HL-60 (cell line): ENCODE measurements at regions not wholly inside any gene's neighbourhood (a gene's known extent, or its start where the extent isn't known, plus 50 kb on each side); places are given as distances from the start of the nearest gene placed in this dataset.

Source experiments
- DNase-seq, 2 experiments: peaks; one replicate each; pipeline ENCODE4 v3.0.0-alpha.2; 2010 to 2020; ENCODE audit warnings: low read depth in 1 of 2, low spot score in 1 of 2
- H3K27ac ChIP-seq: fragments of 250-450 bp; sonication (Bioruptor Pico); replicated peaks from 2 replicates; pipeline ENCODE4 v1.5.1; 2020; ENCODE audit warnings: mild to moderate bottlenecking, moderate library complexity
- H3K27me3 ChIP-seq: fragments of 250-450 bp; sonication (Bioruptor Pico); 2 replicates; pipeline ENCODE4 v1.5.1; 2021; ENCODE audit warnings: mild to moderate bottlenecking, moderate library complexity; ENCODE audit not compliant: insufficient read depth, poor library complexity, severe bottlenecking
- H3K4me3 ChIP-seq: replicated peaks from 2 replicates; pipeline ENCODE4 v1.5.1; 2011; ENCODE audit warnings: mild to moderate bottlenecking, control low read depth, low read length; ENCODE audit not compliant: insufficient read depth
- GABPA ChIP-seq: IDR thresholded peaks from 2 replicates; pipeline ENCODE4 v1.6.1; 2012; ENCODE audit warnings: low read depth
- POLR2AphosphoS5 ChIP-seq: IDR thresholded peaks from 2 replicates; pipeline ENCODE4 v1.6.1; 2012; ENCODE audit warnings: low read depth
- SPI1 ChIP-seq: IDR thresholded peaks from 2 replicates; pipeline ENCODE4 v1.6.1; 2012; ENCODE audit warnings: low read depth, mild to moderate bottlenecking, borderline replicate concordance
- TF ChIP-seq, protein P1 (sequence below): IDR thresholded peaks from one replicate; pipeline ENCODE4 v1.5.1; 2011; ENCODE audit warnings: low read length, control low read depth, inconsistent platforms; ENCODE audit not compliant: insufficient read depth
- TF ChIP-seq, protein P2 (sequence below): IDR thresholded peaks from 2 replicates; pipeline ENCODE4 v1.6.1; 2012; ENCODE audit warnings: low read depth; ENCODE audit not compliant: insufficient replicate concordance

DNA sequence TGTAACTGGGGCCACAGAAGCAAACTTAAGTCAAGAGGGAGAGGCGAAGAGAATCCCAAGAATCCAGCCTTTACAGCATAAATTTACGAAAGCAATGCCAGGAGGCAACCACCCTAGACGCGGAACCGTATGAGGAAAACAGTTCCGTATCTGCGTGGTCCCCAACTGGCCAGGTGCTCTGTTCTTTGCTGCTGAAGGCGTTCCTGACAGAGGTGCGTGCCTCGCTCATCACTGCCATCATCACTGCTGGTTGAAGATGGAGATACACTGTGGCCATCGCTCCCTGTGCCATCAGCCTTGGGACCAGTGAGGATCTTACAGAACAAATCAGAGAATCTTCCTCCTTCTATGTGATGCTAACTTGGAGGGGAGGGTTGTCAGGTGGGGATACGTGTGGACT, 270.5 kb upstream of the B3GAT1 start:
- Histone ChIP-seq H3K27ac (no peak overlapping the region), H3K4me3 (no peak overlapping the region), H3K27me3 (no peaks in the 10 kb centered on the region)
- no peak for TF ChIP-seq SPI1
- TF ChIP-seq POLR2AphosphoS5 = no peak
- no peak for TF ChIP-seq GABPA
- TF ChIP-seq, protein P1, sequence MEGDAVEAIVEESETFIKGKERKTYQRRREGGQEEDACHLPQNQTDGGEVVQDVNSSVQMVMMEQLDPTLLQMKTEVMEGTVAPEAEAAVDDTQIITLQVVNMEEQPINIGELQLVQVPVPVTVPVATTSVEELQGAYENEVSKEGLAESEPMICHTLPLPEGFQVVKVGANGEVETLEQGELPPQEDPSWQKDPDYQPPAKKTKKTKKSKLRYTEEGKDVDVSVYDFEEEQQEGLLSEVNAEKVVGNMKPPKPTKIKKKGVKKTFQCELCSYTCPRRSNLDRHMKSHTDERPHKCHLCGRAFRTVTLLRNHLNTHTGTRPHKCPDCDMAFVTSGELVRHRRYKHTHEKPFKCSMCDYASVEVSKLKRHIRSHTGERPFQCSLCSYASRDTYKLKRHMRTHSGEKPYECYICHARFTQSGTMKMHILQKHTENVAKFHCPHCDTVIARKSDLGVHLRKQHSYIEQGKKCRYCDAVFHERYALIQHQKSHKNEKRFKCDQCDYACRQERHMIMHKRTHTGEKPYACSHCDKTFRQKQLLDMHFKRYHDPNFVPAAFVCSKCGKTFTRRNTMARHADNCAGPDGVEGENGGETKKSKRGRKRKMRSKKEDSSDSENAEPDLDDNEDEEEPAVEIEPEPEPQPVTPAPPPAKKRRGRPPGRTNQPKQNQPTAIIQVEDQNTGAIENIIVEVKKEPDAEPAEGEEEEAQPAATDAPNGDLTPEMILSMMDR = no peak
- TF ChIP-seq, protein P2, sequence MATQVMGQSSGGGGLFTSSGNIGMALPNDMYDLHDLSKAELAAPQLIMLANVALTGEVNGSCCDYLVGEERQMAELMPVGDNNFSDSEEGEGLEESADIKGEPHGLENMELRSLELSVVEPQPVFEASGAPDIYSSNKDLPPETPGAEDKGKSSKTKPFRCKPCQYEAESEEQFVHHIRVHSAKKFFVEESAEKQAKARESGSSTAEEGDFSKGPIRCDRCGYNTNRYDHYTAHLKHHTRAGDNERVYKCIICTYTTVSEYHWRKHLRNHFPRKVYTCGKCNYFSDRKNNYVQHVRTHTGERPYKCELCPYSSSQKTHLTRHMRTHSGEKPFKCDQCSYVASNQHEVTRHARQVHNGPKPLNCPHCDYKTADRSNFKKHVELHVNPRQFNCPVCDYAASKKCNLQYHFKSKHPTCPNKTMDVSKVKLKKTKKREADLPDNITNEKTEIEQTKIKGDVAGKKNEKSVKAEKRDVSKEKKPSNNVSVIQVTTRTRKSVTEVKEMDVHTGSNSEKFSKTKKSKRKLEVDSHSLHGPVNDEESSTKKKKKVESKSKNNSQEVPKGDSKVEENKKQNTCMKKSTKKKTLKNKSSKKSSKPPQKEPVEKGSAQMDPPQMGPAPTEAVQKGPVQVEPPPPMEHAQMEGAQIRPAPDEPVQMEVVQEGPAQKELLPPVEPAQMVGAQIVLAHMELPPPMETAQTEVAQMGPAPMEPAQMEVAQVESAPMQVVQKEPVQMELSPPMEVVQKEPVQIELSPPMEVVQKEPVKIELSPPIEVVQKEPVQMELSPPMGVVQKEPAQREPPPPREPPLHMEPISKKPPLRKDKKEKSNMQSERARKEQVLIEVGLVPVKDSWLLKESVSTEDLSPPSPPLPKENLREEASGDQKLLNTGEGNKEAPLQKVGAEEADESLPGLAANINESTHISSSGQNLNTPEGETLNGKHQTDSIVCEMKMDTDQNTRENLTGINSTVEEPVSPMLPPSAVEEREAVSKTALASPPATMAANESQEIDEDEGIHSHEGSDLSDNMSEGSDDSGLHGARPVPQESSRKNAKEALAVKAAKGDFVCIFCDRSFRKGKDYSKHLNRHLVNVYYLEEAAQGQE = no peak
- no peak for DNase-seq

DNA sequence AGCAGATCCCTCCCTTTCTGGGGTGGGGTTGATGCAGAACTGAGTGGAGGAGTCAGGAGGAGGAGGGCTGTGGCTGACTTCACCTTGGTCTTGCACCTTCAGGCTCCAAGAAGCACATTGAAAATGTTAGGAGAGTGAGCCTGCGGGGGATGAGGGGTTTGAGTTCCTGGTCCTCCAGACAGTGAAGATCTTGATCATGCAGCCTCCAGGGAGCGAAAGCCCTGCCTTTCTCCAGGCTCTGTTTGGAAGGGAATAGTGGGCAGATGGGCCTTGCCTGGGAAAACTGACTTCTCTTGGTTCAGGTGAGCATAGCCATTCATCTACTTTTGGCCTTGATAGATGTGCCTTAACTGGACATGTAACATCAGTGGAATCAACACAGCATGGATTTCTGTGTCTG, 267.6 kb upstream of the B3GAT1 start:
- no peaks in the 10 kb centered on the region for H3K27me3 ChIP-seq
- TF ChIP-seq GABPA (no peak), POLR2AphosphoS5 (no peak), SPI1 (no peak)
- TF ChIP-seq, protein P1 = no peak
- TF ChIP-seq, protein P2 = no peak

DNA sequence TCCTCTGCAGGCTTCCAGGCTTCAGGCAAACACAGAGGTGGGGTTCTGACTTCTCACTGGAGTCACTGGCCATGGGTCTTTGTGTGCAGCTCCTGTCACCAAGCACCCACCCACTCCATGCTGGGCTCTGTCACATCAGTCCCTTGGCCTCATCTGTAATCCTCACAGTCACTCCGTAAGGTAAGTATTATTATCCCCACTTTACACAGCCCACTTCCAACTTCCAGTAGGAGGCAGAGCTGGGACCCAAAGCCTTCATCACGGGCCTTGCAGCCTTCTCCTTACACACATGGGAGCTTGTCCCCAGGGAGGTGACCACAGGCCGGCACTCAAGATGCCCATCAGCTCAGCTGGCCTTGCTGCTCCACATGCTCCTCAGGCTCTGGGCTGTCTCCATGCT, 266.7 kb upstream of the B3GAT1 start:
- Histone ChIP-seq H3K27me3 (no peaks in the 10 kb centered on the region), H3K4me3 (no peak overlapping the region), H3K27ac (no peak overlapping the region)
- DNase-seq = no peak
- TF ChIP-seq GABPA (no peak), POLR2AphosphoS5 (no peak), SPI1 (no peak)
- TF ChIP-seq, protein P1 = no peak
- TF ChIP-seq, protein P2 = no peak

More for the DNA sequence above, 267.6 kb upstream of the B3GAT1 start:
- no peak overlapping the region for H3K27ac ChIP-seq
- no peak overlapping the region for H3K4me3 ChIP-seq
- no peak for DNase-seq
